Ovary (tissue), 3 donors: ENCODE measurements at regions not wholly inside any gene's neighbourhood (a gene's known extent, or its start where the extent isn't known, plus 50 kb on each side); places are given as distances from the start of the nearest gene placed in this dataset.
"Not testable (repeated sequence)": the region's sequence is repeated elsewhere in the genome, so short reads cannot be mapped to it uniquely, and the experiment has no call there.

Experiments
- POLR2A ChIP-seq: fragments of 450-650 bp; IDR thresholded peaks from one replicate; pipeline ENCODE4 v1.6.1; 2017; ENCODE audit warnings: antibody characterized with exemption, mild to moderate bottlenecking, moderate library complexity
- TF ChIP-seq, protein P1 (sequence below), 3 donors: fragments of 450-650 bp in 2 of 3; fragments of 200-600 bp in 1 of 3; IDR thresholded peaks; one replicate each; pipeline versions ENCODE4 v1.5.1 to v1.8.0; 2016 to 2022; ENCODE audit warnings: antibody characterized with exemption in 3 of 3, mild to moderate bottlenecking in 1 of 3
- donor health status: DM: no; HTN: no; CAD: no.

DNA sequence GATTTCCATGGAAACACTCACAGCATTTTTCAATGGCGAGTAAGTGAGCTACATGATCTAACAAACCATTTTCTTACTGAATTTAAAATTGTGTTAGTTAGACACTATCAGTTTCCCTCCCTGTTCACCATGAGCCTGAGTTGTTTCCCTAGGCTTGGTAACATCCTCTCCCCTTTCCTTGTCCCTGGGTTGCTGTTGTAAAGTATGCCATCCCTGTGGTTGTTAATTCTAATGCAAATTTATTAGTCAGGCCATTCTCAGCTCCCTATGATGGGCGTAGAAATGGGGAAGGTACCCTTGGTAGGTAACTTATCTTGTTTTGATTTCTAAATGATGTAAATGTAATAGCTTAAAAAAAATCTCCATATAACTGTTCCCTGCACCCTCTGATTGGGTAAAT lies 143.0 kb downstream of the SPATA31A6 start:
- TF ChIP-seq, protein P1, sequence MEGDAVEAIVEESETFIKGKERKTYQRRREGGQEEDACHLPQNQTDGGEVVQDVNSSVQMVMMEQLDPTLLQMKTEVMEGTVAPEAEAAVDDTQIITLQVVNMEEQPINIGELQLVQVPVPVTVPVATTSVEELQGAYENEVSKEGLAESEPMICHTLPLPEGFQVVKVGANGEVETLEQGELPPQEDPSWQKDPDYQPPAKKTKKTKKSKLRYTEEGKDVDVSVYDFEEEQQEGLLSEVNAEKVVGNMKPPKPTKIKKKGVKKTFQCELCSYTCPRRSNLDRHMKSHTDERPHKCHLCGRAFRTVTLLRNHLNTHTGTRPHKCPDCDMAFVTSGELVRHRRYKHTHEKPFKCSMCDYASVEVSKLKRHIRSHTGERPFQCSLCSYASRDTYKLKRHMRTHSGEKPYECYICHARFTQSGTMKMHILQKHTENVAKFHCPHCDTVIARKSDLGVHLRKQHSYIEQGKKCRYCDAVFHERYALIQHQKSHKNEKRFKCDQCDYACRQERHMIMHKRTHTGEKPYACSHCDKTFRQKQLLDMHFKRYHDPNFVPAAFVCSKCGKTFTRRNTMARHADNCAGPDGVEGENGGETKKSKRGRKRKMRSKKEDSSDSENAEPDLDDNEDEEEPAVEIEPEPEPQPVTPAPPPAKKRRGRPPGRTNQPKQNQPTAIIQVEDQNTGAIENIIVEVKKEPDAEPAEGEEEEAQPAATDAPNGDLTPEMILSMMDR (IDR thresholded peaks at IDR 0.05) = not testable (repeated sequence)
- not testable (repeated sequence) for TF ChIP-seq POLR2A
